NB4 (cell line): ENCODE measurements at regions not wholly inside any gene's neighbourhood (a gene's known extent, or its start where the extent isn't known, plus 50 kb on each side); places are given as distances from the start of the nearest gene placed in this dataset.

Experiments
- DNase-seq: peaks from one replicate; pipeline ENCODE4 v3.0.0; 2010; ENCODE audit warnings: low read depth
- H3K4me3 ChIP-seq: one replicate; pipeline ENCODE4 v1.5.1; 2011; ENCODE audit warnings: mild to moderate bottlenecking, low read depth, low read length, moderate library complexity
- CTCF ChIP-seq: IDR thresholded peaks from one replicate; pipeline ENCODE4 v1.5.1; 2012; ENCODE audit warnings: low read depth, low read length
- MAX ChIP-seq: IDR thresholded peaks from 2 replicates; pipeline ENCODE4 v1.6.1; 2011; ENCODE audit warnings: low read depth, low read length
- MYC ChIP-seq: IDR thresholded peaks from 2 replicates; pipeline ENCODE4 v1.6.1; 2011; ENCODE audit warnings: low read depth, low read length
- POLR2A ChIP-seq: IDR thresholded peaks from 2 replicates; pipeline ENCODE4 v1.6.1; 2011; ENCODE audit warnings: mild to moderate bottlenecking; ENCODE audit not compliant: insufficient read length; ENCODE audit errors: extremely low read depth

GRCh38 chr4:41363384-41363981 is 106.8 kb downstream of the UCHL1 start:
- no peak overlapping the region for H3K4me3 ChIP-seq
- DNase-seq = no peak
- no peak for TF ChIP-seq CTCF
- TF ChIP-seq POLR2A = no peak
- no peak for TF ChIP-seq MAX
- no peak for TF ChIP-seq MYC

- H3K4me3 ChIP-seq = no peak overlapping the region
- DNase-seq = no peak
- TF ChIP-seq POLR2A = no peak
- no peak for TF ChIP-seq MYC
- no peak for TF ChIP-seq CTCF
- TF ChIP-seq MAX = no peak
Observed at GRCh38 chr4:41364876-41365275, 108.1 kb downstream of the UCHL1 start.

- no peak overlapping the region for H3K4me3 ChIP-seq
- no peak for DNase-seq
- TF ChIP-seq CTCF = no peak
- TF ChIP-seq MAX = no peak
- TF ChIP-seq MYC = no peak
- no peak for TF ChIP-seq POLR2A
Observed at GRCh38 chr4:41365681-41366080, 109.0 kb downstream of the UCHL1 start.

GRCh38 chr4:41366911-41367517 is 110.3 kb downstream of the UCHL1 start:
- no peak overlapping the region for H3K4me3 ChIP-seq
- TF ChIP-seq POLR2A = no peak
- no peak for TF ChIP-seq MYC
- TF ChIP-seq MAX = no peak
- TF ChIP-seq CTCF = no peak
- no peak for DNase-seq

GRCh38 chr4:41369680-41370079 is 113.0 kb downstream of the UCHL1 start:
- H3K4me3 ChIP-seq = no peak overlapping the region
- no peak for DNase-seq
- TF ChIP-seq CTCF (no peak), MYC (no peak), POLR2A (no peak), MAX (no peak)
